SK-N-MC (cell line): ENCODE measurements at regions not wholly inside any gene's neighbourhood (a gene's known extent, or its start where the extent isn't known, plus 50 kb on each side); places are given as distances from the start of the nearest gene placed in this dataset.

Experiments
- EZH2 ChIP-seq: fragments of 200-600 bp; sonication (generic); IDR thresholded peaks from one replicate; pipeline ENCODE4 v1.6.1; 2017; ENCODE audit warnings: antibody characterized with exemption
- POLR2AphosphoS5 ChIP-seq: IDR thresholded peaks from 2 replicates; pipeline ENCODE4 v1.6.1; 2012; ENCODE audit warnings: mild to moderate bottlenecking, low read depth, low read length, borderline replicate concordance

GRCh38 chr13:110812121-110812868, 98.8 kb downstream of the ING1 start:
- TF ChIP-seq POLR2AphosphoS5 (no peak), EZH2 (no peak)
